B cell (primary cell): ENCODE measurements at regions not wholly inside any gene's neighbourhood (a gene's known extent, or its start where the extent isn't known, plus 50 kb on each side); places are given as distances from the start of the nearest gene placed in this dataset.

Source experiments
- ATAC-seq: fragments of 200-7000 bp; cut with Tn5 transposase; one replicate; pipeline ENCODE4 v1.10.0; 2021; ENCODE audit warnings: low read depth, mild to moderate bottlenecking, moderate number of reproducible peaks, moderate library complexity
- CTCF ChIA-PET: fragments of 350-600 bp; sonication (Branson Sonifier 250); formaldehyde crosslinking; loops from one replicate; lab custom pipeline; 2021; ENCODE audit warnings: antibody characterized with exemption, inconsistent platforms; lab: Charles Lee
- POLR2A ChIA-PET: fragments of 350-600 bp; sonication (Branson Sonifier 250); formaldehyde crosslinking; loops from one replicate; lab custom pipeline; 2021; ENCODE audit warnings: antibody characterized with exemption; lab: Charles Lee
- DNase-seq: peaks from one replicate; pipeline ENCODE4 v3.0.0; 2013
- H2AFZ ChIP-seq: 2 replicates; pipeline ENCODE4 v1.6.1; 2012; ENCODE audit warnings: mild to moderate bottlenecking, low read depth, low read length; ENCODE audit not compliant: insufficient read depth, poor library complexity, severe bottlenecking
- H3K27ac ChIP-seq, 2 donors: 1 replicate in 1 of 2; 2 replicates in 1 of 2; pipeline ENCODE4 v1.5.1; 2012 to 2013; ENCODE audit warnings: low read length in 2 of 2, mild to moderate bottlenecking in 2 of 2, moderate library complexity in 1 of 2
- H3K27me3 ChIP-seq, 4 experiments: fragments of 200-600 bp in 1 of 4; sonication (generic) in 1 of 4; replicated peaks in 1 of 4; 1 replicate in 2 of 4; 2 replicates in 2 of 4; pipeline versions ENCODE4 v1.6.1 to v1.7.0; 2013 to 2016; ENCODE audit warnings: low read length in 3 of 4, mild to moderate bottlenecking in 2 of 4, mixed read lengths in 1 of 4, moderate library complexity in 1 of 4; ENCODE audit not compliant: insufficient read depth in 4 of 4, control insufficient read depth in 3 of 4; ENCODE audit errors: control extremely low read depth in 1 of 4
- H3K36me3 ChIP-seq, 2 experiments: replicated peaks in 1 of 2; 1 replicate in 1 of 2; 2 replicates in 1 of 2; pipeline versions ENCODE4 v1.6.1 to v1.7.1; 2013; ENCODE audit warnings: low read length in 1 of 2; ENCODE audit not compliant: insufficient read depth in 2 of 2, control insufficient read depth in 1 of 2; ENCODE audit errors: control extremely low read depth in 1 of 2, extremely low read depth in 1 of 2
- H3K4me1 ChIP-seq, 2 donors: fragments of 200-600 bp in 1 of 2; sonication (generic) in 1 of 2; 1 replicate in 1 of 2; 2 replicates in 1 of 2; pipeline versions ENCODE4 v1.5.1 to v1.6.1; 2013 to 2017; ENCODE audit warnings: low read length in 2 of 2; ENCODE audit not compliant: control insufficient read depth in 2 of 2, insufficient read depth in 2 of 2
- H3K4me2 ChIP-seq: replicated peaks from 2 replicates; pipeline ENCODE3; 2012; ENCODE audit warnings: mild to moderate bottlenecking, low read depth, low read length; ENCODE audit not compliant: poor library complexity, severe bottlenecking
- H3K4me3 ChIP-seq, 5 experiments: fragments of 200-600 bp in 1 of 5; sonication (generic) in 1 of 5; 1 replicate in 3 of 5; 2 replicates in 2 of 5; pipeline versions ENCODE4 v1.5.1 to v1.7.0; 2011 to 2016; ENCODE audit warnings: low read length in 4 of 5, mild to moderate bottlenecking in 4 of 5, low read depth in 2 of 5, control low read depth in 1 of 5, moderate library complexity in 1 of 5; ENCODE audit not compliant: insufficient read depth in 1 of 5; ENCODE audit errors: control extremely low read depth in 1 of 5, extremely low read depth in 1 of 5
- H3K79me2 ChIP-seq: fragments of 200-600 bp; sonication (generic); one replicate; pipeline ENCODE4 v1.6.0; 2016; ENCODE audit warnings: low read length; ENCODE audit not compliant: control insufficient read depth, insufficient read depth
- H3K9ac ChIP-seq: fragments of 200-600 bp; sonication (generic); 2 replicates; pipeline ENCODE4 v1.6.1; 2017; ENCODE audit warnings: mild to moderate bottlenecking, low read length, moderate library complexity
- H3K9me3 ChIP-seq, 3 donors: one replicate each; pipeline versions ENCODE4 v1.6.1 to v1.7.1; 2013; ENCODE audit warnings: low read length in 2 of 3; ENCODE audit not compliant: control insufficient read depth in 2 of 3, insufficient read depth in 1 of 3; ENCODE audit errors: control extremely low read depth in 1 of 3
- H4K20me1 ChIP-seq: 2 replicates; pipeline ENCODE4 v1.6.0; 2012; ENCODE audit warnings: mild to moderate bottlenecking, low read length; ENCODE audit not compliant: insufficient read depth, control insufficient read depth, poor library complexity, severe bottlenecking
- H3K27ac Mint-ChIP-seq: one replicate; pipeline ENCODE4 v1.8.0; 2021; ENCODE audit warnings: mixed read lengths
- H3K27me3 Mint-ChIP-seq: one replicate; pipeline ENCODE4 v1.8.0; 2021; ENCODE audit warnings: mixed read lengths
- H3K4me1 Mint-ChIP-seq: one replicate; pipeline ENCODE4 v1.8.0; 2021; ENCODE audit warnings: mixed read lengths
- H3K4me3 Mint-ChIP-seq: one replicate; pipeline ENCODE4 v1.8.0; 2021; ENCODE audit warnings: mixed read lengths
- H3K9me3 Mint-ChIP-seq: one replicate; pipeline ENCODE4 v1.8.0; 2022; ENCODE audit warnings: mixed read lengths; ENCODE audit not compliant: insufficient read depth
- EZH2 ChIP-seq: IDR thresholded peaks from 2 replicates; pipeline ENCODE4 v1.6.1; 2012; ENCODE audit warnings: borderline replicate concordance, low read depth, mild to moderate bottlenecking, moderate library complexity, low read length; ENCODE audit not compliant: insufficient read depth, poor library complexity, severe bottlenecking
- WGBS: methylation state at CpG from one replicate; pipeline ENCODE4 v1.1.5; 2013; ENCODE audit warnings: missing lambda C conversion rate; ENCODE audit not compliant: insufficient coverage; 5-methylcytosine and 5-hydroxymethylcytosine counted together
- intact Hi-C: fragments of 100-400 bp; cut with micrococcal nuclease; formaldehyde crosslinking; loops from one replicate; pipeline ENCODE4 v1.10.0; 2022
- TF ChIP-seq, protein P1 (sequence below): fragments of 200-600 bp; IDR thresholded peaks from one replicate; pipeline ENCODE4 v1.8.0; 2022; ENCODE audit warnings: antibody characterized with exemption, mild to moderate bottlenecking

DNA sequence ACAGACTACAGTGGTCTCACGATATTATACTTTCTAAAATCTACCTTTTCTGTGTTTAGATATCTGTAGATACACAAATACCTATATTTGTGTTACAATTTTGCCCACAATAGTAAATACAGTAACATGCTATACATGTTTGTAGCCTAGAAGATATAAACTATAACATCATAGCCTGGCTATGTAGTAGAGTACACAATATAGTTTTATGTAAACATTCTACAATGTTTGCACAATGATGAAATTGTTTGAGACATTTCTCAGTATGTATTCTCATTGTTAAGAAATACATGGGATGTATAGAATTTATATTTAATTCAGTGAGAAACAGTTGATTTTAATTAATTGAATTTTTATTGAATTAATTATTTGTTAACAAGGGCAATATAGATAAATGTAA, 1367.0 kb downstream of the OTOL1 start:
- Histone ChIP-seq H2AFZ (no peak overlapping the region), H3K4me2 (no peak overlapping the region), H3K9ac (no peak overlapping the region), H3K27ac (no peak overlapping the region), H3K27me3 (no peaks in the 10 kb centered on the region), H3K4me1 (no peaks in the 10 kb centered on the region), H3K4me3 (no peak overlapping the region), H4K20me1 (no peaks in the 10 kb centered on the region), H3K79me2 (no peaks in the 10 kb centered on the region), H3K9me3 (no peaks in the 10 kb centered on the region), H3K36me3 (no peaks in the 10 kb centered on the region)
- POLR2A ChIA-PET: no interaction called here
- TF ChIP-seq, protein P1, sequence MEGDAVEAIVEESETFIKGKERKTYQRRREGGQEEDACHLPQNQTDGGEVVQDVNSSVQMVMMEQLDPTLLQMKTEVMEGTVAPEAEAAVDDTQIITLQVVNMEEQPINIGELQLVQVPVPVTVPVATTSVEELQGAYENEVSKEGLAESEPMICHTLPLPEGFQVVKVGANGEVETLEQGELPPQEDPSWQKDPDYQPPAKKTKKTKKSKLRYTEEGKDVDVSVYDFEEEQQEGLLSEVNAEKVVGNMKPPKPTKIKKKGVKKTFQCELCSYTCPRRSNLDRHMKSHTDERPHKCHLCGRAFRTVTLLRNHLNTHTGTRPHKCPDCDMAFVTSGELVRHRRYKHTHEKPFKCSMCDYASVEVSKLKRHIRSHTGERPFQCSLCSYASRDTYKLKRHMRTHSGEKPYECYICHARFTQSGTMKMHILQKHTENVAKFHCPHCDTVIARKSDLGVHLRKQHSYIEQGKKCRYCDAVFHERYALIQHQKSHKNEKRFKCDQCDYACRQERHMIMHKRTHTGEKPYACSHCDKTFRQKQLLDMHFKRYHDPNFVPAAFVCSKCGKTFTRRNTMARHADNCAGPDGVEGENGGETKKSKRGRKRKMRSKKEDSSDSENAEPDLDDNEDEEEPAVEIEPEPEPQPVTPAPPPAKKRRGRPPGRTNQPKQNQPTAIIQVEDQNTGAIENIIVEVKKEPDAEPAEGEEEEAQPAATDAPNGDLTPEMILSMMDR: no peak
- no peak for TF ChIP-seq EZH2
- CTCF ChIA-PET: no interaction called here
- H3K27me3 Mint-ChIP-seq: no peaks in the 10 kb centered on the region
- ATAC-seq: no peak
- intact Hi-C loops: no loop called here
- no peak for DNase-seq
- H3K4me1 Mint-ChIP-seq: no peaks in the 10 kb centered on the region
- no CpG with 5 or more reads among the region's 1 CpG for WGBS
- H3K9me3 Mint-ChIP-seq: no peaks in the 10 kb centered on the region
- H3K27ac Mint-ChIP-seq: no peak overlapping the region
- no peak overlapping the region for H3K4me3 Mint-ChIP-seq

- H3K27ac ChIP-seq: no peak overlapping the region
- H2AFZ ChIP-seq: no peak overlapping the region
- H3K79me2 ChIP-seq: no peaks in the 10 kb centered on the region
- WGBS: no CpG with 5 or more reads among the region's 1 CpG
- no peak overlapping the region for H3K4me3 ChIP-seq
- no peak for DNase-seq
- Mint-ChIP-seq H3K4me3 (no peak overlapping the region), H3K4me1 (no peaks in the 10 kb centered on the region), H3K9me3 (no peaks in the 10 kb centered on the region), H3K27me3 (no peaks in the 10 kb centered on the region), H3K27ac (no peak overlapping the region)
- H3K27me3 ChIP-seq: no peaks in the 10 kb centered on the region
- H3K36me3 ChIP-seq: no peaks in the 10 kb centered on the region
- intact Hi-C loops: no loop called here
- H3K4me2 ChIP-seq: no peak overlapping the region
- H4K20me1 ChIP-seq: no peaks in the 10 kb centered on the region
- CTCF ChIA-PET: no interaction called here
- no peak for ATAC-seq
- no peaks in the 10 kb centered on the region for H3K9me3 ChIP-seq
- H3K9ac ChIP-seq: no peak overlapping the region
- TF ChIP-seq EZH2: no peak
- TF ChIP-seq, protein P1: no peak
- H3K4me1 ChIP-seq: no peaks in the 10 kb centered on the region
- POLR2A ChIA-PET: no interaction called here
Measured at GRCh38 chr3:162865466-162865865, 1368.9 kb downstream of the OTOL1 start.
